ENCODE measurements at regions not wholly inside any gene's neighbourhood (a gene's known extent, or its start where the extent isn't known, plus 50 kb on each side); places are given as distances from the start of the nearest gene placed in this dataset.

GRCh38 chr13:59305896-59306295, 857.8 kb downstream of the DIAPH3 start (continued):
- TF ChIP-seq, protein P1, sequence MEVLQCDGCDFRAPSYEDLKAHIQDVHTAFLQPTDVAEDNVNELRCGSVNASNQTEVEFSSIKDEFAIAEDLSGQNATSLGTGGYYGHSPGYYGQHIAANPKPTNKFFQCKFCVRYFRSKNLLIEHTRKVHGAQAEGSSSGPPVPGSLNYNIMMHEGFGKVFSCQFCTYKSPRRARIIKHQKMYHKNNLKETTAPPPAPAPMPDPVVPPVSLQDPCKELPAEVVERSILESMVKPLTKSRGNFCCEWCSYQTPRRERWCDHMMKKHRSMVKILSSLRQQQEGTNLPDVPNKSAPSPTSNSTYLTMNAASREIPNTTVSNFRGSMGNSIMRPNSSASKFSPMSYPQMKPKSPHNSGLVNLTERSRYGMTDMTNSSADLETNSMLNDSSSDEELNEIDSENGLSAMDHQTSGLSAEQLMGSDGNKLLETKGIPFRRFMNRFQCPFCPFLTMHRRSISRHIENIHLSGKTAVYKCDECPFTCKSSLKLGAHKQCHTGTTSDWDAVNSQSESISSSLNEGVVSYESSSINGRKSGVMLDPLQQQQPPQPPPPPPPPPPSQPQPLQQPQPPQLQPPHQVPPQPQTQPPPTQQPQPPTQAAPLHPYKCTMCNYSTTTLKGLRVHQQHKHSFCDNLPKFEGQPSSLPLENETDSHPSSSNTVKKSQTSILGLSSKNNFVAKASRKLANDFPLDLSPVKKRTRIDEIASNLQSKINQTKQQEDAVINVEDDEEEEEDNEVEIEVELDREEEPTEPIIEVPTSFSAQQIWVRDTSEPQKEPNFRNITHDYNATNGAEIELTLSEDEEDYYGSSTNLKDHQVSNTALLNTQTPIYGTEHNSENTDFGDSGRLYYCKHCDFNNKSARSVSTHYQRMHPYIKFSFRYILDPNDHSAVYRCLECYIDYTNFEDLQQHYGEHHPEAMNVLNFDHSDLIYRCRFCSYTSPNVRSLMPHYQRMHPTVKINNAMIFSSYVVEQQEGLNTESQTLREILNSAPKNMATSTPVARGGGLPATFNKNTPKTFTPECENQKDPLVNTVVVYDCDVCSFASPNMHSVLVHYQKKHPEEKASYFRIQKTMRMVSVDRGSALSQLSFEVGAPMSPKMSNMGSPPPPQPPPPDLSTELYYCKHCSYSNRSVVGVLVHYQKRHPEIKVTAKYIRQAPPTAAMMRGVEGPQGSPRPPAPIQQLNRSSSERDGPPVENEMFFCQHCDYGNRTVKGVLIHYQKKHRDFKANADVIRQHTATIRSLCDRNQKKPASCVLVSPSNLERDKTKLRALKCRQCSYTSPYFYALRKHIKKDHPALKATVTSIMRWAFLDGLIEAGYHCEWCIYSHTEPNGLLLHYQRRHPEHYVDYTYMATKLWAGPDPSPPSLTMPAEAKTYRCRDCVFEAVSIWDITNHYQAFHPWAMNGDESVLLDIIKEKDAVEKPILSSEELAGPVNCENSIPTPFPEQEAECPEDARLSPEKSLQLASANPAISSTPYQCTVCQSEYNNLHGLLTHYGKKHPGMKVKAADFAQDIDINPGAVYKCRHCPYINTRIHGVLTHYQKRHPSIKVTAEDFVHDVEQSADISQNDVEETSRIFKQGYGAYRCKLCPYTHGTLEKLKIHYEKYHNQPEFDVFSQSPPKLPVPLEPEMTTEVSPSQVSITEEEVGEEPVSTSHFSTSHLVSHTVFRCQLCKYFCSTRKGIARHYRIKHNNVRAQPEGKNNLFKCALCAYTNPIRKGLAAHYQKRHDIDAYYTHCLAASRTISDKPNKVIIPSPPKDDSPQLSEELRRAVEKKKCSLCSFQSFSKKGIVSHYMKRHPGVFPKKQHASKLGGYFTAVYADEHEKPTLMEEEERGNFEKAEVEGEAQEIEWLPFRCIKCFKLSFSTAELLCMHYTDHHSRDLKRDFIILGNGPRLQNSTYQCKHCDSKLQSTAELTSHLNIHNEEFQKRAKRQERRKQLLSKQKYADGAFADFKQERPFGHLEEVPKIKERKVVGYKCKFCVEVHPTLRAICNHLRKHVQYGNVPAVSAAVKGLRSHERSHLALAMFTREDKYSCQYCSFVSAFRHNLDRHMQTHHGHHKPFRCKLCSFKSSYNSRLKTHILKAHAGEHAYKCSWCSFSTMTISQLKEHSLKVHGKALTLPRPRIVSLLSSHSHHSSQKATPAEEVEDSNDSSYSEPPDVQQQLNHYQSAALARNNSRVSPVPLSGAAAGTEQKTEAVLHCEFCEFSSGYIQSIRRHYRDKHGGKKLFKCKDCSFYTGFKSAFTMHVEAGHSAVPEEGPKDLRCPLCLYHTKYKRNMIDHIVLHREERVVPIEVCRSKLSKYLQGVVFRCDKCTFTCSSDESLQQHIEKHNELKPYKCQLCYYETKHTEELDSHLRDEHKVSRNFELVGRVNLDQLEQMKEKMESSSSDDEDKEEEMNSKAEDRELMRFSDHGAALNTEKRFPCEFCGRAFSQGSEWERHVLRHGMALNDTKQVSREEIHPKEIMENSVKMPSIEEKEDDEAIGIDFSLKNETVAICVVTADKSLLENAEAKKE (CRISPR knock-in tag; IDR thresholded peaks at IDR 0.05), result no peak
- TF ChIP-seq REST (IDR thresholded peaks at IDR 0.05; ENCODE audit: unreplicated experiment) (no peak), CREB1 (CRISPR knock-in tag; IDR thresholded peaks at IDR 0.05; ENCODE audit: low read depth) (no peak), EZH2 (IDR thresholded peaks at IDR 0.05; ENCODE audit: low read depth, unreplicated experiment) (no peak), EZH2phosphoT487 (IDR thresholded peaks at IDR 0.05; ENCODE audit: unreplicated experiment) (no peak), JUNB (IDR thresholded peaks at IDR 0.05; ENCODE audit: unreplicated experiment) (no peak), STAT1 (IDR thresholded peaks at IDR 0.05; ENCODE audit: unreplicated experiment) (no peak), NANOG (IDR thresholded peaks at IDR 0.05; ENCODE audit: borderline replicate concordance) (no peak), POLR2AphosphoS5 (IDR thresholded peaks at IDR 0.05; ENCODE audit: low read depth) (no peak)

Data from GM23338 (cell line).